Ovary (tissue), 3 donors: ENCODE measurements at regions not wholly inside any gene's neighbourhood (a gene's known extent, or its start where the extent isn't known, plus 50 kb on each side); places are given as distances from the start of the nearest gene placed in this dataset.

Experiments used
- CTCF ChIP-seq, 3 donors: fragments of 450-650 bp in 2 of 3; fragments of 200-600 bp in 1 of 3; IDR thresholded peaks; one replicate each; pipeline versions ENCODE4 v1.5.1 to v1.8.0; 2016 to 2022; ENCODE audit warnings: antibody characterized with exemption in 3 of 3, mild to moderate bottlenecking in 1 of 3
- EP300 ChIP-seq: sonication (generic); formaldehyde crosslinking; IDR thresholded peaks from one replicate; pipeline ENCODE4 v1.6.1; 2017; ENCODE audit warnings: antibody characterized with exemption
- donor health status: DM: no; HTN: no; CAD: no.

GRCh38 chr1:227447531-227447990 lies 115.8 kb upstream of the ZNF678 start:
- TF ChIP-seq EP300 (no peak), CTCF (IDR thresholded peaks at IDR 0.05) (peak in 1 of 3 donors; percentile 16)
